ENCODE measurements at regions not wholly inside any gene's neighbourhood (a gene's known extent, or its start where the extent isn't known, plus 50 kb on each side); places are given as distances from the start of the nearest gene placed in this dataset.

DNA sequence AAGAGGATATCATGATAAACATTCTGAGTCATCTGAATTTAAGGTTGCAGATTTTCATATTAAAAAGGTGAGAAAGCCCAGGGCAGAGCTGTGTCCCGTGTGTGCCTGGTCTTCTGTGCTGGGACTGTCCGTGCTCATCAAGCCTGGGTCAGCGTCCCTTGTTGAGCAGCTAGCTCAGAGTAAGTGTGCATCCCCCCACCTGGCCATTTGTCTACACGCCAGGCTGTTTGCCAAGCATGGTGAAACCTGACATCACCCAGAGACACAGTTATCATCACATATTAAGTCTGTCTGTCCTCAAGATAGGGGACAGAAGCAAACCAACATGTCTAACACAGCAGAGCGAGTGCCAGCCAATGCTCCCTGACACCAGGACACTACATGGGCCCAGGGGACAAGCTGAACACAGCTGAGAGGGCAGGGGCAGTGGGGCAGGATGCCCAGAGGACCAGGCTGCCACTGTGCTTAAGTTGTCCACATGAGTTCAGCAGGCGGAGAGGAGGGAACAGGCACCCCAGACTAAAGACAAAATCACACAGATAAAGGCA is 57.9 kb upstream of the CNEP1R1 start:
- Histone ChIP-seq H3K4me1 (replicated peaks in 1 of 2) (peaks cover 0 to 15% of the 10 kb centered on the region in 2 donors), H3K27ac (no peak overlapping the region), H3K4me3 (no peak overlapping the region)
- 51 to 90% (median 63%) methylated on average over 1 to 4 of the region's 6 CpGs; no CpG with 5 or more reads in 5 of the 10 experiments for WGBS, 10 experiments
- in situ Hi-C loops (cut with MboI; ENCODE audit: low pct_unique_long_range_greater_than_20kb in 2 of 9, low sequenced_read_pairs in 9 of 9, unreplicated experiment in 9 of 9), result no loop called here
- peak in 1 of 8 experiments; percentile 29 for ATAC-seq (replicated peaks in 6 of 8)

DNA sequence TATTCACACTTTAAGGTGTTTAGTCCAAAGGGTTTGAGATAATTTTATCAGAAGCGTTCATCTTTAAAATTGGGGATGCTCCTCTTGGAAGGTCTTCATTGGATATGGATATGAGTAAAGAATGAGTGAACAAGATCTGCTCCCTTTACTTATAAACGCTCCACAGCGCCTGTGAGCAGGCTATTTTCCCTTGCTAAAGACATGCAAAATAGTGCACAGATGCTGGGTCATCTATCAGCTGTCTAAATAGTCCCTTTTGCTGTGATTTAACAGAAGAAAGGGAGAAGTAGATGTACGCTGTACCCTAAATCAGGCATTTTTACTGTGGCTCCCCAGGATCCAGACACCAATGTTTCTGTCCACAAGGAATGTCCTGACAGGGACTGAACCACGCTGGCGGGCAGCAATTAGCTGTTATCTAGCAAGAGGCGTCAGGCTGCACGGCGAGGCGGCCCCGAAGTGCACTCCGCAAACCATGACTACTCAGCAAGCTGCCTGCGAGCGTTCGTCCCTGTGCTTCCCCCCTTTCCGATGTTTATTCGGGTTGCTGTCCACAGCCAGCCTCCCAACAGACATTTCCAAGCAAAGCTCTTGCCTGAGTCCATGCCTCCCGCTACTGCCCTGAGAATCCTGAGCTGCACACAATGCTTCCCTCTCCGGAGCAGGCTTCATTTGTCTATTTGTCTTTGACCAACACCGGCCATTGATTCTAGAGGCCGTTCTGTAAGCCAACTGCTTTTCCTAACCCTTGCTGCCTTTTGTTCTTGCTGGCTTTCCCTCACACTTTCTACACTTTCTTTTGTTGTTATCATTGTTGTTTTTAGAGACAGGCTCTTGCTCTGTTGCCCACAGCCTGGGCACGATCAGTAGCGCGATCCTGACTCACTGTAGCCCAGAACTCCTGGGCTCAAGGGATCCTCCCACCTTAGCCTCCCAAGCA is 55.7 kb upstream of the CNEP1R1 start:
- 5 to 64% (median 33%) methylated on average over 1 to 16 of the region's 24 CpGs for WGBS, 10 experiments
- Histone ChIP-seq H3K27ac (peak overlapping the region; percentile 8 to 24), H3K4me1 (replicated peaks in 1 of 2) (peaks cover 0 to 15% of the 10 kb centered on the region in 2 donors), H3K4me3 (peak overlapping the region in 1 of 5 donors; percentile 8)
- ATAC-seq (replicated peaks in 6 of 8), result peak; percentile 36 to 93 (median 83)
- in situ Hi-C loops (cut with MboI; ENCODE audit: low pct_unique_long_range_greater_than_20kb in 2 of 9, low sequenced_read_pairs in 9 of 9, unreplicated experiment in 9 of 9), result no loop called here

DNA sequence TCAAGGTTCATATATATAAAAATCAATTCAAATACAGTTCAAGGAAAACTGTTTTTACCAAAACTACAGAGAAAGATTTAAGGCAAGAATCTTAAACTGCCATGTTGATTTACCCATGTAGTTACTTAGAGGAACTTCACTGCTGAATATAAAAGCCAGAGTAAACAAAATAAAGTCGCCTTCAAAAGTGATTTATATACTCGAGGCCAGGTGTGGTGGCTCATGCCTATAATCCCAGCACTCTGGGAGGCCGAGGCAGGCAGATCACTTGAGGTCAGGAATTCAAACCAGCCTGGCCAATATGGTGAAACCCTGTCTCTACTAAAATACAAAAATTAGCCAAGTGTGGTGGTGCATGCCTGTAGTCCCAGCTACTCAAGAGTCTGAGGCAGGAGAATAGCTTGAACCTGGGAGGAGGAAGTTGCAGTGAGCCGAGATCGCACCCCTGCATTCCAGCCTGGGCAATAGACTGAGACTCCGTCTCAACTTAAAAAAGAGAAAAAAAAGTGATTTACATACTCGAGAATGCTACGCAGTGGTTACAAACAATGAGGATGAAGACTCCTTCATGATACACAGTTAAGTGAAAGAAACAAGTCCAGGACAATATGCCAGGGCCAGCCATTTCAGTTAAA is 54.1 kb upstream of the CNEP1R1 start:
- 46 to 100% (median 86%) methylated on average over 3 to 8 of the region's 8 CpGs for WGBS, 10 experiments
- in situ Hi-C loops (cut with MboI; ENCODE audit: low pct_unique_long_range_greater_than_20kb in 2 of 9, low sequenced_read_pairs in 9 of 9, unreplicated experiment in 9 of 9), result no loop called here
- no peak overlapping the region for H3K27ac ChIP-seq
- H3K4me1 ChIP-seq (replicated peaks in 1 of 2), result peaks cover 0 to 6% of the 10 kb centered on the region in 2 donors
- H3K4me3 ChIP-seq, result no peak overlapping the region
- no peak for ATAC-seq (replicated peaks in 6 of 8)

DNA sequence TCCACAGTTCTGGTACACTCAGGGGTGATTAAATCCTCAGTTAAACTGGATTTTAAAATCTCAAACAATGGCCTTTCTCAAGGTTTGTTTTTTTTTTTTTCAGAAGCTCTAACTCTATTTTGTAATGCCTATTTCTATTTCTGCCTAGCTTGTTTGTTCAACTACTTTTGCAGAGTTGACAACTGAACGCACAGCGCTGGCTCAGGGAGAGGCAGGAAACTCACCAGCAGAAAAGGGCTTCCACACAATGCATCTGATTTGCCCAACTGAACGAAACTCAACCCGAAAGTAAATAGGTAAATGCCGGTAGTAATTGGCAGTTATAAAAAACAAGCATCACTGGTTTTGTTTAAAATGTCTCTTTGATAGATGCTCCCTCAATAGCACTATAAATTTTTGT is 52.7 kb upstream of the CNEP1R1 start:
- no peak overlapping the region for H3K27ac ChIP-seq
- H3K4me3 ChIP-seq, result no peak overlapping the region
- H3K4me1 ChIP-seq (replicated peaks in 1 of 2), result peaks cover 0 to 6% of the 10 kb centered on the region in 2 donors
- WGBS, 10 experiments, result 21 to 95% (median 88%) methylated on average over 2 to 5 of the region's 5 CpGs
- in situ Hi-C loops (cut with MboI; ENCODE audit: low pct_unique_long_range_greater_than_20kb in 2 of 9, low sequenced_read_pairs in 9 of 9, unreplicated experiment in 9 of 9), result no loop called here
- no peak for ATAC-seq (replicated peaks in 6 of 8)

DNA sequence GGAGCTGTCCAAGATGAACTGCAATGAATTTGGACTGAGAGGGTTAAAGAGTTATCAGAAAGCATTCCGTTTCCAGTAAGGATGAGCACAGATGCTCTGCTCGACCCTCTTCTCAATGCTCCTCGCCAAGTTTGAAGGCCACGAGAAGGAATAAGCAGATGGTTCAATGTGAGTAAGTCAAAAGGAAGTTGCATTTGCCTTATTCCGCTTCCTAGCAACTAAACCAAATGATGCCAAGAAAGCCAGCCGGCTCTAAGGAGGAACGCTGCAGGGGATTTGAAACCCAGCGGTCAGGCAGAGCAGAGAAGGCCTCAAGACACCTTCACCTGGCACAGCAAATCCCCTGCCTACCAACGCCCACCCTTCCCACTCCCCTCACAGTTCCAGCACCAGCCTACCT is 52.1 kb upstream of the CNEP1R1 start:
- WGBS, 10 experiments, result 37 to 84% (median 80%) methylated on average over 1 to 8 of the region's 9 CpGs; no CpG with 5 or more reads in 2 of the 10 experiments
- ATAC-seq (replicated peaks in 6 of 8), result no peak
- Histone ChIP-seq H3K27ac (no peak overlapping the region), H3K4me3 (no peak overlapping the region), H3K4me1 (replicated peaks in 1 of 2) (peaks cover 0 to 6% of the 10 kb centered on the region in 2 donors)
- in situ Hi-C loops (cut with MboI; ENCODE audit: low pct_unique_long_range_greater_than_20kb in 2 of 9, low sequenced_read_pairs in 9 of 9, unreplicated experiment in 9 of 9), result no loop called here
